ENCODE measurements at regions not wholly inside any gene's neighbourhood (a gene's known extent, or its start where the extent isn't known, plus 50 kb on each side); places are given as distances from the start of the nearest gene placed in this dataset.
"Not testable (repeated sequence)": the region's sequence is repeated elsewhere in the genome, so short reads cannot be mapped to it uniquely, and the experiment has no call there.

DNA sequence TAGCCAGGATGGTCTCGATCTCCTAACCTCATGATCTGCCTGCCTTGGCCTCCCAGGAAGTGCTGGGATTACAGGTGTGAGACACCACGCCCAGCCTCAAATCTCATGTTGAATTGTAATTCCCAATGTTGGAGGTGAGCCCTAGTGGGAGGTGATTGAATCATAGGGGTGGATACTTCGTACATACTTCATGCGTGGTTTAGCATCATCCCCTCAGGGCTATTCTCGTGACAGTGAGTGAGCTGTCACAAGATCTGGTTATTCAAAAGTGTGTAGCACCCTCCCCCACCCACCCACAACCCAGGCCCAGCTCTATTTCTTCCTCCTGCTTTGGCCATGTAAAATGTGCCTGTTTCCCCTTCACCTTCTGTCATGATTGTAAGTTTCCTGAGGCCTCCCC lies 236.9 kb upstream of the IL12A start:
- no peaks in the 10 kb centered on the region; the same call in 1 of the 2 replicates for H4K20me1 ChIP-seq (replicated peaks; ENCODE audit: insufficient read depth)
- no peaks in the 10 kb centered on the region for H3K36me3 ChIP-seq (ENCODE audit: insufficient read depth)
- H3K4me2 ChIP-seq, result no peak overlapping the region
- H3K4me3 ChIP-seq, result no peak overlapping the region
- no peaks in the 10 kb centered on the region for H3K4me1 ChIP-seq (ENCODE audit: insufficient read depth)
- H3K9me2 ChIP-seq (ENCODE audit: insufficient read depth), result 0 out of 2 replicates have a peak, but pooled peaks cover 4% of the 10 kb centered on the region
- ATAC-seq, result no peak
- peaks cover 24% of the 10 kb centered on the region for H3K36me3 Mint-ChIP-seq (ENCODE audit: low read depth)
- no peaks in the 10 kb centered on the region for H3K27me3 ChIP-seq (ENCODE audit: insufficient read depth)
- H3F3A ChIP-seq (replicated peaks; ENCODE audit: low read depth), result no peaks in the 10 kb centered on the region
- no peak overlapping the region for H3K27ac ChIP-seq (ENCODE audit: low read depth)
- DNase-seq (ENCODE audit: low spot score), result no peak
- no peaks in the 10 kb centered on the region for H3K79me2 ChIP-seq (replicated peaks; ENCODE audit: insufficient read depth)
- H3K4me3 Mint-ChIP-seq, result no peak overlapping the region
- peaks cover 24% of the 10 kb centered on the region for H3K9me3 Mint-ChIP-seq
- H2AFZ ChIP-seq, result no peak overlapping the region
- no peaks in the 10 kb centered on the region for H3K27me3 Mint-ChIP-seq (ENCODE audit: insufficient read depth, low read depth, poor library complexity)
- TF ChIP-seq, protein P1, sequence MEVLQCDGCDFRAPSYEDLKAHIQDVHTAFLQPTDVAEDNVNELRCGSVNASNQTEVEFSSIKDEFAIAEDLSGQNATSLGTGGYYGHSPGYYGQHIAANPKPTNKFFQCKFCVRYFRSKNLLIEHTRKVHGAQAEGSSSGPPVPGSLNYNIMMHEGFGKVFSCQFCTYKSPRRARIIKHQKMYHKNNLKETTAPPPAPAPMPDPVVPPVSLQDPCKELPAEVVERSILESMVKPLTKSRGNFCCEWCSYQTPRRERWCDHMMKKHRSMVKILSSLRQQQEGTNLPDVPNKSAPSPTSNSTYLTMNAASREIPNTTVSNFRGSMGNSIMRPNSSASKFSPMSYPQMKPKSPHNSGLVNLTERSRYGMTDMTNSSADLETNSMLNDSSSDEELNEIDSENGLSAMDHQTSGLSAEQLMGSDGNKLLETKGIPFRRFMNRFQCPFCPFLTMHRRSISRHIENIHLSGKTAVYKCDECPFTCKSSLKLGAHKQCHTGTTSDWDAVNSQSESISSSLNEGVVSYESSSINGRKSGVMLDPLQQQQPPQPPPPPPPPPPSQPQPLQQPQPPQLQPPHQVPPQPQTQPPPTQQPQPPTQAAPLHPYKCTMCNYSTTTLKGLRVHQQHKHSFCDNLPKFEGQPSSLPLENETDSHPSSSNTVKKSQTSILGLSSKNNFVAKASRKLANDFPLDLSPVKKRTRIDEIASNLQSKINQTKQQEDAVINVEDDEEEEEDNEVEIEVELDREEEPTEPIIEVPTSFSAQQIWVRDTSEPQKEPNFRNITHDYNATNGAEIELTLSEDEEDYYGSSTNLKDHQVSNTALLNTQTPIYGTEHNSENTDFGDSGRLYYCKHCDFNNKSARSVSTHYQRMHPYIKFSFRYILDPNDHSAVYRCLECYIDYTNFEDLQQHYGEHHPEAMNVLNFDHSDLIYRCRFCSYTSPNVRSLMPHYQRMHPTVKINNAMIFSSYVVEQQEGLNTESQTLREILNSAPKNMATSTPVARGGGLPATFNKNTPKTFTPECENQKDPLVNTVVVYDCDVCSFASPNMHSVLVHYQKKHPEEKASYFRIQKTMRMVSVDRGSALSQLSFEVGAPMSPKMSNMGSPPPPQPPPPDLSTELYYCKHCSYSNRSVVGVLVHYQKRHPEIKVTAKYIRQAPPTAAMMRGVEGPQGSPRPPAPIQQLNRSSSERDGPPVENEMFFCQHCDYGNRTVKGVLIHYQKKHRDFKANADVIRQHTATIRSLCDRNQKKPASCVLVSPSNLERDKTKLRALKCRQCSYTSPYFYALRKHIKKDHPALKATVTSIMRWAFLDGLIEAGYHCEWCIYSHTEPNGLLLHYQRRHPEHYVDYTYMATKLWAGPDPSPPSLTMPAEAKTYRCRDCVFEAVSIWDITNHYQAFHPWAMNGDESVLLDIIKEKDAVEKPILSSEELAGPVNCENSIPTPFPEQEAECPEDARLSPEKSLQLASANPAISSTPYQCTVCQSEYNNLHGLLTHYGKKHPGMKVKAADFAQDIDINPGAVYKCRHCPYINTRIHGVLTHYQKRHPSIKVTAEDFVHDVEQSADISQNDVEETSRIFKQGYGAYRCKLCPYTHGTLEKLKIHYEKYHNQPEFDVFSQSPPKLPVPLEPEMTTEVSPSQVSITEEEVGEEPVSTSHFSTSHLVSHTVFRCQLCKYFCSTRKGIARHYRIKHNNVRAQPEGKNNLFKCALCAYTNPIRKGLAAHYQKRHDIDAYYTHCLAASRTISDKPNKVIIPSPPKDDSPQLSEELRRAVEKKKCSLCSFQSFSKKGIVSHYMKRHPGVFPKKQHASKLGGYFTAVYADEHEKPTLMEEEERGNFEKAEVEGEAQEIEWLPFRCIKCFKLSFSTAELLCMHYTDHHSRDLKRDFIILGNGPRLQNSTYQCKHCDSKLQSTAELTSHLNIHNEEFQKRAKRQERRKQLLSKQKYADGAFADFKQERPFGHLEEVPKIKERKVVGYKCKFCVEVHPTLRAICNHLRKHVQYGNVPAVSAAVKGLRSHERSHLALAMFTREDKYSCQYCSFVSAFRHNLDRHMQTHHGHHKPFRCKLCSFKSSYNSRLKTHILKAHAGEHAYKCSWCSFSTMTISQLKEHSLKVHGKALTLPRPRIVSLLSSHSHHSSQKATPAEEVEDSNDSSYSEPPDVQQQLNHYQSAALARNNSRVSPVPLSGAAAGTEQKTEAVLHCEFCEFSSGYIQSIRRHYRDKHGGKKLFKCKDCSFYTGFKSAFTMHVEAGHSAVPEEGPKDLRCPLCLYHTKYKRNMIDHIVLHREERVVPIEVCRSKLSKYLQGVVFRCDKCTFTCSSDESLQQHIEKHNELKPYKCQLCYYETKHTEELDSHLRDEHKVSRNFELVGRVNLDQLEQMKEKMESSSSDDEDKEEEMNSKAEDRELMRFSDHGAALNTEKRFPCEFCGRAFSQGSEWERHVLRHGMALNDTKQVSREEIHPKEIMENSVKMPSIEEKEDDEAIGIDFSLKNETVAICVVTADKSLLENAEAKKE (CRISPR knock-in tag; IDR thresholded peaks at IDR 0.05), result no peak
- no peak for TF ChIP-seq EZH2phosphoT487 (IDR thresholded peaks at IDR 0.05; ENCODE audit: unreplicated experiment)
- TF ChIP-seq, protein P2, sequence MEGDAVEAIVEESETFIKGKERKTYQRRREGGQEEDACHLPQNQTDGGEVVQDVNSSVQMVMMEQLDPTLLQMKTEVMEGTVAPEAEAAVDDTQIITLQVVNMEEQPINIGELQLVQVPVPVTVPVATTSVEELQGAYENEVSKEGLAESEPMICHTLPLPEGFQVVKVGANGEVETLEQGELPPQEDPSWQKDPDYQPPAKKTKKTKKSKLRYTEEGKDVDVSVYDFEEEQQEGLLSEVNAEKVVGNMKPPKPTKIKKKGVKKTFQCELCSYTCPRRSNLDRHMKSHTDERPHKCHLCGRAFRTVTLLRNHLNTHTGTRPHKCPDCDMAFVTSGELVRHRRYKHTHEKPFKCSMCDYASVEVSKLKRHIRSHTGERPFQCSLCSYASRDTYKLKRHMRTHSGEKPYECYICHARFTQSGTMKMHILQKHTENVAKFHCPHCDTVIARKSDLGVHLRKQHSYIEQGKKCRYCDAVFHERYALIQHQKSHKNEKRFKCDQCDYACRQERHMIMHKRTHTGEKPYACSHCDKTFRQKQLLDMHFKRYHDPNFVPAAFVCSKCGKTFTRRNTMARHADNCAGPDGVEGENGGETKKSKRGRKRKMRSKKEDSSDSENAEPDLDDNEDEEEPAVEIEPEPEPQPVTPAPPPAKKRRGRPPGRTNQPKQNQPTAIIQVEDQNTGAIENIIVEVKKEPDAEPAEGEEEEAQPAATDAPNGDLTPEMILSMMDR (conservative IDR thresholded peaks at IDR 0.05; ENCODE audit: low read depth in 2 of 2), result no peak
- no peak for TF ChIP-seq JUNB (IDR thresholded peaks at IDR 0.05; ENCODE audit: unreplicated experiment)
- TF ChIP-seq, protein P3, sequence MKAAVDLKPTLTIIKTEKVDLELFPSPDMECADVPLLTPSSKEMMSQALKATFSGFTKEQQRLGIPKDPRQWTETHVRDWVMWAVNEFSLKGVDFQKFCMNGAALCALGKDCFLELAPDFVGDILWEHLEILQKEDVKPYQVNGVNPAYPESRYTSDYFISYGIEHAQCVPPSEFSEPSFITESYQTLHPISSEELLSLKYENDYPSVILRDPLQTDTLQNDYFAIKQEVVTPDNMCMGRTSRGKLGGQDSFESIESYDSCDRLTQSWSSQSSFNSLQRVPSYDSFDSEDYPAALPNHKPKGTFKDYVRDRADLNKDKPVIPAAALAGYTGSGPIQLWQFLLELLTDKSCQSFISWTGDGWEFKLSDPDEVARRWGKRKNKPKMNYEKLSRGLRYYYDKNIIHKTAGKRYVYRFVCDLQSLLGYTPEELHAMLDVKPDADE (IDR thresholded peaks at IDR 0.05), result no peak
- no peak for TF ChIP-seq POLR2AphosphoS5 (IDR thresholded peaks at IDR 0.05; ENCODE audit: low read depth)
- no peak for TF ChIP-seq EZH2 (IDR thresholded peaks at IDR 0.05; ENCODE audit: low read depth, unreplicated experiment)
- no peak for TF ChIP-seq NANOG (IDR thresholded peaks at IDR 0.05; ENCODE audit: borderline replicate concordance)
- H3K4me1 Mint-ChIP-seq, result no peaks in the 10 kb centered on the region
- H3K27ac Mint-ChIP-seq, result no peak overlapping the region

DNA sequence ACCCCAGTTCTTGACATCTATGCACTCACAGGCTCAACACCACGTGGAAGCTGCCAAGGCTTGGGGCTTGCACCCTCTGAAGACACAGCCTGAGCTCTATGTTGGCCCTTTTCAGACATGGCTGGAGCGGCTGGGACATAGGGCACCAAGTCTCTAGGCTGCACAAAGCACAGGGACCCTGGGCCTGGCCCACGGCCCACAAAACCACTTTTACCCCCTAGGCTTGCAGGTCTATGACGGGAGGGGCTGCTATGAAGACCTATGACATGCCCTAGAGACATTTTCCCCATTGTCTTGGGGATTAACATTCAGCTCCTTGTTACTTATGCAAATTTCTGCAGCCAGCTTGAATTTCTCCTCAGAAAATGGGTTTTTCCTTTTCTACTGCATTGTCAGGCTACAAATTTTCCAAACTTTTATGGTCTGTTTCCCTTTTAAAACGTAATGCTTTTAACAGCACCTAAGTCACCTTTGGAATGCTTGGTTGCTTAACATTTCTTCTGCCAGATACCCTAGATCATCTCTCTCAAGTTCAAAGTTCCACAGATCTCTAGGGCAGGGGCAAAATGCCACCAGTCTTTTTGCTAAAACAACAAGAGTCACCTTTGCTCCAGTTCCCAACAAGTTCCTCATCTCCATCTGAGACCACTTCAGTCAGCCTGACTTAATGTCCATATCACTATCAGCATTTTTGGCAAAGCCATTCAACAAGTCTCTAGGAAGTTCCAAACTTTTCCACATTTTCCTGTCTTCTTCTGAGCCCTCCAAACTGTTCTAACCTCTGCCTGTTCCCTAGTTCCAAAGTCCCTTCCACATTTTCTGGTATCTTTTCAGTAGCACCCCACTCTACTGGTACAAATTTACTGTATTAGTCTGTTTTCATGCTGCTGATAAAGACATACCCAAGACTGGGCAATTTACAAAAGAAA lies 232.1 kb upstream of the IL12A start:
- ATAC-seq; H2AFZ ChIP-seq; H3K27me3 Mint-ChIP-seq (ENCODE audit: insufficient read depth, low read depth, poor library complexity); H3F3A ChIP-seq (replicated peaks; ENCODE audit: low read depth); H3K4me2 ChIP-seq; H3K36me3 ChIP-seq (ENCODE audit: insufficient read depth); DNase-seq (ENCODE audit: low spot score); H3K9me2 ChIP-seq (ENCODE audit: insufficient read depth); H3K27ac ChIP-seq (ENCODE audit: low read depth); H3K4me1 Mint-ChIP-seq; H4K20me1 ChIP-seq (replicated peaks; ENCODE audit: insufficient read depth); H3K4me3 Mint-ChIP-seq; H3K4me1 ChIP-seq (ENCODE audit: insufficient read depth); H3K27me3 ChIP-seq (ENCODE audit: insufficient read depth); H3K4me3 ChIP-seq; H3K27ac Mint-ChIP-seq; H3K79me2 ChIP-seq (replicated peaks; ENCODE audit: insufficient read depth): not testable (repeated sequence)
- Mint-ChIP-seq H3K36me3 (ENCODE audit: low read depth) (peaks cover 31% of the 10 kb centered on the region), H3K9me3 (peaks cover 27% of the 10 kb centered on the region)
